ENCODE measurements at regions not wholly inside any gene's neighbourhood (a gene's known extent, or its start where the extent isn't known, plus 50 kb on each side); places are given as distances from the start of the nearest gene placed in this dataset.

DNA sequence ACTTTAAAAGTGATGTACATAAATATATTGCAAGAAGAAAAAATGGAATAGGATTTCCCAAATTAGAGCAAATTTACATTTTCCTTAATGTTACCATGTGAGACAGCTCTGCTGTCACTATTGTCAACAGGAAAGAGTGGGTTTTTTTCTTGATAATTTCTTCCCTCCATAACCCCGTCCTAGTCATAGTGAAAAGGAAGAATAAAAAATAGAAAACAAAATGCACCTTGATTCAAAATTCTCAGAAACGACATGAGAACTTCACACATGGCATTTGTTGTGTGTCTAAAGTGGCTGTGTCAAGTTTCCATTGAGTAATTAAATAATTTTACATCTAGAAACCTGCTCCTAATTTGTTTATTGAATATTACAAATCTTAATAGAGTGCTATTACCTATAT lies 945.2 kb upstream of the SLC35B3 start:
- TF ChIP-seq, protein P1, sequence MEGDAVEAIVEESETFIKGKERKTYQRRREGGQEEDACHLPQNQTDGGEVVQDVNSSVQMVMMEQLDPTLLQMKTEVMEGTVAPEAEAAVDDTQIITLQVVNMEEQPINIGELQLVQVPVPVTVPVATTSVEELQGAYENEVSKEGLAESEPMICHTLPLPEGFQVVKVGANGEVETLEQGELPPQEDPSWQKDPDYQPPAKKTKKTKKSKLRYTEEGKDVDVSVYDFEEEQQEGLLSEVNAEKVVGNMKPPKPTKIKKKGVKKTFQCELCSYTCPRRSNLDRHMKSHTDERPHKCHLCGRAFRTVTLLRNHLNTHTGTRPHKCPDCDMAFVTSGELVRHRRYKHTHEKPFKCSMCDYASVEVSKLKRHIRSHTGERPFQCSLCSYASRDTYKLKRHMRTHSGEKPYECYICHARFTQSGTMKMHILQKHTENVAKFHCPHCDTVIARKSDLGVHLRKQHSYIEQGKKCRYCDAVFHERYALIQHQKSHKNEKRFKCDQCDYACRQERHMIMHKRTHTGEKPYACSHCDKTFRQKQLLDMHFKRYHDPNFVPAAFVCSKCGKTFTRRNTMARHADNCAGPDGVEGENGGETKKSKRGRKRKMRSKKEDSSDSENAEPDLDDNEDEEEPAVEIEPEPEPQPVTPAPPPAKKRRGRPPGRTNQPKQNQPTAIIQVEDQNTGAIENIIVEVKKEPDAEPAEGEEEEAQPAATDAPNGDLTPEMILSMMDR (conservative IDR thresholded peaks at IDR 0.05), result no peak
- no peak overlapping the region for H3K23ac ChIP-seq (ENCODE audit: insufficient read length, low read depth, low read length)
- H2BK20ac ChIP-seq (ENCODE audit: low read depth, low read length, poor library complexity, severe bottlenecking), result no peak overlapping the region
- H3K9ac ChIP-seq (ENCODE audit: extremely low read depth, insufficient read length, low read length), result no peak overlapping the region
- H3K27ac ChIP-seq (ENCODE audit: insufficient read length, low read depth, low read length), result no peak overlapping the region
- no peaks in the 10 kb centered on the region for H3K27me3 ChIP-seq (ENCODE audit: insufficient read depth, low read length)
- no peak overlapping the region for H3K4ac ChIP-seq (ENCODE audit: low read depth, low read length)
- Mint-ChIP-seq H3K9me3 (no peaks in the 10 kb centered on the region), H3K4me3 (no peak overlapping the region), H3K27ac (no peak overlapping the region), H3K4me1 (no peaks in the 10 kb centered on the region), H3K27me3 (ENCODE audit: low read depth) (no peaks in the 10 kb centered on the region), H3K36me3 (ENCODE audit: insufficient read depth in 1 of 3, low read depth in 3 of 3) (no peaks in the 10 kb centered on the region)
- no peak overlapping the region for H3K18ac ChIP-seq (ENCODE audit: insufficient read length, low read depth, low read length)
- no peaks in the 10 kb centered on the region for H4K20me1 ChIP-seq (ENCODE audit: control insufficient read depth, insufficient read depth, insufficient read length)
- no peak overlapping the region for H2AK5ac ChIP-seq (ENCODE audit: insufficient read length, low read length)
- WGBS (ENCODE audit: extremely low coverage, insufficient read length, low lambda C conversion rate), result no CpG with 5 or more reads among the region's 2 CpGs
- H3K79me1 ChIP-seq (ENCODE audit: insufficient read depth, low read depth, low read length, poor library complexity, severe bottlenecking), result no peaks in the 10 kb centered on the region
- no peak overlapping the region for H2AFZ ChIP-seq (ENCODE audit: low read length)
- no peak overlapping the region for H3K4me2 ChIP-seq (ENCODE audit: insufficient read depth, insufficient read length, low read length)
- no peak overlapping the region for H2BK5ac ChIP-seq (ENCODE audit: insufficient read length, low read length)
- H4K8ac ChIP-seq (replicated peaks; ENCODE audit: insufficient read length, low read depth, low read length), result no peak overlapping the region
- H3K9me3 ChIP-seq (ENCODE audit: control insufficient read depth, low read depth, low read length), result no peaks in the 10 kb centered on the region
- H3K23me2 ChIP-seq (ENCODE audit: insufficient read length, low read depth, low read length, poor library complexity, severe bottlenecking), result no peaks in the 10 kb centered on the region
- H3K56ac ChIP-seq (ENCODE audit: insufficient read length, low read depth, low read length), result no peak overlapping the region
- H4K91ac ChIP-seq (ENCODE audit: insufficient read length, low read depth, low read length), result no peak overlapping the region
- H2BK15ac ChIP-seq (ENCODE audit: low read depth, low read length), result no peak overlapping the region
- no peak overlapping the region for H2BK12ac ChIP-seq (ENCODE audit: insufficient read length, low read depth, low read length)
- H4K5ac ChIP-seq (ENCODE audit: insufficient read length, low read depth, low read length), result no peak overlapping the region
- H3K79me2 ChIP-seq (ENCODE audit: insufficient read depth, low read length), result no peaks in the 10 kb centered on the region
- no peak overlapping the region for H3K14ac ChIP-seq (ENCODE audit: insufficient read depth, low read length)
- H3K4me1 ChIP-seq (ENCODE audit: insufficient read depth, low read length), result no peaks in the 10 kb centered on the region
- DNase-seq, result no peak
- H3T11ph ChIP-seq (ENCODE audit: low read length), result no peak overlapping the region
- no peak overlapping the region for H2BK120ac ChIP-seq (ENCODE audit: low read depth, low read length, poor library complexity, severe bottlenecking)

Data from H9 (cell line).